ENCODE measurements at regions not wholly inside any gene's neighbourhood (a gene's known extent, or its start where the extent isn't known, plus 50 kb on each side); places are given as distances from the start of the nearest gene placed in this dataset.
"Not testable (repeated sequence)": the region's sequence is repeated elsewhere in the genome, so short reads cannot be mapped to it uniquely, and the experiment has no call there.

- no peak for DNase-seq
Measured at GRCh38 chr6:113004470-113005270, 657.5 kb downstream of the RFPL4B start.

- DNase-seq, result no peak
Measured at GRCh38 chr6:113006494-113006893, 659.4 kb downstream of the RFPL4B start.

GRCh38 chr6:113009682-113010081 is 662.6 kb downstream of the RFPL4B start:
- no peak for DNase-seq

GRCh38 chr6:113010196-113010989 is 663.3 kb downstream of the RFPL4B start:
- DNase-seq, result no peak

- no peak for DNase-seq
Measured at GRCh38 chr6:113011389-113011788, 664.3 kb downstream of the RFPL4B start.

GRCh38 chr6:113011801-113012200 is 664.7 kb downstream of the RFPL4B start:
- DNase-seq, result no peak

GRCh38 chr6:113015249-113015648 is 668.1 kb downstream of the RFPL4B start:
- DNase-seq, result no peak

- no peak for DNase-seq
Measured at GRCh38 chr6:113017353-113017752, 670.2 kb downstream of the RFPL4B start.

- no peak for DNase-seq
Measured at GRCh38 chr6:113018351-113019151, 671.4 kb downstream of the RFPL4B start.

- no peak for DNase-seq
Measured at GRCh38 chr6:113019176-113019575, 672.0 kb downstream of the RFPL4B start.

- DNase-seq, result no peak
Measured at GRCh38 chr6:113027780-113028179, 680.6 kb downstream of the RFPL4B start.

GRCh38 chr6:113029161-113029560 is 682.0 kb downstream of the RFPL4B start:
- DNase-seq, result not testable (repeated sequence)

- no peak for DNase-seq
Measured at GRCh38 chr6:113031591-113032238, 684.6 kb downstream of the RFPL4B start.

GRCh38 chr6:113039005-113039404 is 691.9 kb downstream of the RFPL4B start:
- DNase-seq, result no peak

GRCh38 chr6:113047148-113047547 is 700.0 kb downstream of the RFPL4B start:
- no peak for DNase-seq

- no peak for DNase-seq
Measured at GRCh38 chr6:113047932-113048331, 700.8 kb downstream of the RFPL4B start.

GRCh38 chr6:113048741-113049140 is 701.6 kb downstream of the RFPL4B start:
- no peak for DNase-seq

GRCh38 chr6:113049190-113049589 is 702.1 kb downstream of the RFPL4B start:
- no peak for DNase-seq

- no peak for DNase-seq
Measured at GRCh38 chr6:113050010-113050858, 703.1 kb downstream of the RFPL4B start.

- DNase-seq, result no peak
Measured at GRCh38 chr6:113050979-113051378, 703.8 kb downstream of the RFPL4B start.

GRCh38 chr6:113052506-113052905 is 705.4 kb downstream of the RFPL4B start:
- no peak for DNase-seq

- DNase-seq, result no peak
Measured at GRCh38 chr6:113055061-113055460, 707.9 kb downstream of the RFPL4B start.

All from inflammatory macrophage (primary cell).